Glutamatergic neuron (in vitro differentiated cells): ENCODE measurements at regions not wholly inside any gene's neighbourhood (a gene's known extent, or its start where the extent isn't known, plus 50 kb on each side); places are given as distances from the start of the nearest gene placed in this dataset.

Experiments
- DNase-seq: peaks from one replicate; pipeline ENCODE4 v3.0.0; 2022
- H3K27ac Mint-ChIP-seq: one replicate; pipeline ENCODE4 v1.8.0; 2020; ENCODE audit warnings: mild to moderate bottlenecking, mixed read lengths, inconsistent platforms; ENCODE audit not compliant: unreplicated experiment
- H3K27me3 Mint-ChIP-seq: one replicate; pipeline ENCODE4 v1.8.0; 2020; ENCODE audit warnings: mild to moderate bottlenecking, moderate library complexity, mixed read lengths, inconsistent platforms; ENCODE audit not compliant: unreplicated experiment
- H3K36me3 Mint-ChIP-seq: one replicate; pipeline ENCODE4 v1.8.0; 2020; ENCODE audit warnings: mild to moderate bottlenecking, mixed read lengths, inconsistent platforms; ENCODE audit not compliant: unreplicated experiment
- H3K4me1 Mint-ChIP-seq: one replicate; pipeline ENCODE4 v1.8.0; 2020; ENCODE audit warnings: mild to moderate bottlenecking, low read depth, mixed read lengths, inconsistent platforms; ENCODE audit not compliant: unreplicated experiment
- H3K4me3 Mint-ChIP-seq: one replicate; pipeline ENCODE4 v1.8.0; 2020; ENCODE audit warnings: mild to moderate bottlenecking, mixed read lengths, inconsistent platforms; ENCODE audit not compliant: unreplicated experiment
- H3K9me3 Mint-ChIP-seq: one replicate; pipeline ENCODE4 v1.8.0; 2020; ENCODE audit warnings: mild to moderate bottlenecking, moderate library complexity, mixed read lengths, inconsistent platforms; ENCODE audit not compliant: unreplicated experiment
- CTCF ChIP-seq: fragments of 200-600 bp; sonication (generic); IDR thresholded peaks from one replicate; pipeline ENCODE4 v1.5.0; 2021; ENCODE audit not compliant: partially characterized antibody, unreplicated experiment

GRCh38 chr13:79626924-79627323 is 146.0 kb downstream of the NDFIP2 start:
- H3K27me3 Mint-ChIP-seq, result no peaks in the 10 kb centered on the region
- H3K4me1 Mint-ChIP-seq, result no peaks in the 10 kb centered on the region
- H3K36me3 Mint-ChIP-seq, result no peaks in the 10 kb centered on the region
- no peak overlapping the region for H3K4me3 Mint-ChIP-seq
- no peaks in the 10 kb centered on the region for H3K9me3 Mint-ChIP-seq
- H3K27ac Mint-ChIP-seq, result no peak overlapping the region
- no peak for TF ChIP-seq CTCF
- no peak for DNase-seq

- no peaks in the 10 kb centered on the region for H3K4me1 Mint-ChIP-seq
- H3K4me3 Mint-ChIP-seq, result no peak overlapping the region
- no peaks in the 10 kb centered on the region for H3K27me3 Mint-ChIP-seq
Measured at GRCh38 chr13:79625517-79625916, 144.6 kb downstream of the NDFIP2 start.

DNA sequence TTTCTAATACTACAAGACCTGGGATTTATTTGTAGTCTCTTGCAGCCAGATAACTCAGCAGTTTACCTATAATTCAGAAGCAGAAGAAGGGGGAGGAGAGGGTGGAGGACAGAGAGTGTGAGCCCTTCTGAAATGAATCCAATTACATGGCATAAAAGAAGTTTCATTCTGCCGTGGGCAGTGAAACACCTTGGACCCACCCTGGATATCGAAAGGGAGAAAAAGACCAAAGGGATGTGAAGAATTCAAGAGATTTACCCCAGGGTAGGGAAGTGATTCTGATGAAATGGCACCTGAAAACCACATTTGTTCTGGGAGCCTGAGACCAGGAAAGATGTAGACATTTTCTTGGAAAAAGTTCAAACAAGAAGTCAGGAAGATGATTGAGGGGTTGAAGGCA is 140.9 kb downstream of the NDFIP2 start:
- Mint-ChIP-seq H3K36me3 (no peaks in the 10 kb centered on the region), H3K4me3 (no peak overlapping the region), H3K27ac (no peak overlapping the region), H3K4me1 (no peaks in the 10 kb centered on the region), H3K9me3 (no peaks in the 10 kb centered on the region), H3K27me3 (no peaks in the 10 kb centered on the region)
- DNase-seq, result no peak
- TF ChIP-seq CTCF, result no peak

More at GRCh38 chr13:79625517-79625916, 144.6 kb downstream of the NDFIP2 start:
- Mint-ChIP-seq H3K27ac (no peak overlapping the region), H3K9me3 (no peaks in the 10 kb centered on the region), H3K36me3 (no peaks in the 10 kb centered on the region)
- no peak for DNase-seq
- no peak for TF ChIP-seq CTCF

DNA sequence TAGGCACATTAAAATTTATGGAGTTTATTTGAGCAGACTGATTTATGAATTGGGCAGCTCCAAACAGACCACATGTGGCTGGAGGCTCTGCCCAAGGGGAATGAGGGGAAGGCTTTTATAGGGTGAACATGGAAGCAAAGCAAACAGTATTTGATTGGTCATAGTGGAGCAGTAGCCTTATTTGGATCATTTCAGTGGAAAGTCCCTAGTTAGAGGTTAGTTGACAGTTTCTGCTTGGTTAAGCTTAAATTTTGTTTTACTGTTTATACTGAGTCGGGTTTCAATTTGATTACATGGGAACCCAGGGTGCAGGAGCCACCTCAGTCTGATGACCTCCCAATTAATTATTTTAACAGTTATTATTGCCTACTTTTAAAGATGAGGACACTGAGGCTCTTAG is 140.5 kb downstream of the NDFIP2 start:
- H3K36me3 Mint-ChIP-seq, result no peaks in the 10 kb centered on the region
- no peaks in the 10 kb centered on the region for H3K4me1 Mint-ChIP-seq
- H3K4me3 Mint-ChIP-seq, result no peak overlapping the region
- no peak for TF ChIP-seq CTCF
- no peak for DNase-seq
- H3K27ac Mint-ChIP-seq, result no peak overlapping the region
- no peaks in the 10 kb centered on the region for H3K9me3 Mint-ChIP-seq
- no peaks in the 10 kb centered on the region for H3K27me3 Mint-ChIP-seq

GRCh38 chr13:79614250-79614918 is 133.4 kb downstream of the NDFIP2 start:
- no peak for DNase-seq
- H3K27me3 Mint-ChIP-seq, result no peaks in the 10 kb centered on the region
- no peaks in the 10 kb centered on the region for H3K4me1 Mint-ChIP-seq
- H3K27ac Mint-ChIP-seq, result no peak overlapping the region
- no peak overlapping the region for H3K4me3 Mint-ChIP-seq
- TF ChIP-seq CTCF, result no peak
- H3K9me3 Mint-ChIP-seq, result no peaks in the 10 kb centered on the region
- H3K36me3 Mint-ChIP-seq, result peaks cover 6% of the 10 kb centered on the region
